NCI-H2107 (cell line): ENCODE measurements at regions not wholly inside any gene's neighbourhood (a gene's known extent, or its start where the extent isn't known, plus 50 kb on each side); places are given as distances from the start of the nearest gene placed in this dataset.

Experiments used
- DNase-seq: peaks from one replicate; lab custom pipeline; 2025; lab: John Stamatoyannopoulos, UW

DNA sequence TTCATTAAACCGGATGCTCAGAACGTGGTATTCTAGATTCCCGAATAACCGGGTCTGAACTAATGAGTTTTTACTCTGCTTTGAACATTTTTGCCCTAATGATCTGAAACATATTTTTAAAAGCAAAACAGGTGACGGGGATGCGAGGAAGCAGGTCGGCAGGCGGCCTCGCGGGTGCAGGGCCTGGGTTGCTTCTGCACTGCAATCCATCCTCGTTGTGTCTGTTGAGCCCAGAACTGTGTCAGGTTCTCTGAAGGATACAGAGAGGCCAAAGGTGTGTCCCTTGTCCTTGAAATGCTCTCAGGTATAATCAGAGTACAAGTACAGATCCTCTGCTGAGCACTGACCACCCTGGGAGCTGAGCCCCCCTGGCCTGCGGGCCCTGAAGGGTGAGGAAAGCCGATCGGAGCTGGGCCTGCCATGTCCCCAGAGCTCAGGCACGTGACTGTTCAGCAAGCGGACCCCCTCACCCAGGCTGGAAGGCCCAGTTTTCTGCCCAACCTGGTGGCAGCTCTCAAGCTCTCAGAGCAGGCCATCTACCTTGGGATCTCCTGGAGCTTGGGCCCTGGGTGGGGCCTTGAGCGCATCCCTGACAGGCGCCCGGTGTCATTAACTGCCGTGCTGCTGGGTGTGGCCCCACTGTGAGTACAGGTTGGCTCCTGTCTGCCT lies 151.8 kb downstream of the OLFM1 start:
- no peak for DNase-seq

GRCh38 chr9:135239769-135240141 lies 152.3 kb downstream of the OLFM1 start:
- DNase-seq, result no peak

DNA sequence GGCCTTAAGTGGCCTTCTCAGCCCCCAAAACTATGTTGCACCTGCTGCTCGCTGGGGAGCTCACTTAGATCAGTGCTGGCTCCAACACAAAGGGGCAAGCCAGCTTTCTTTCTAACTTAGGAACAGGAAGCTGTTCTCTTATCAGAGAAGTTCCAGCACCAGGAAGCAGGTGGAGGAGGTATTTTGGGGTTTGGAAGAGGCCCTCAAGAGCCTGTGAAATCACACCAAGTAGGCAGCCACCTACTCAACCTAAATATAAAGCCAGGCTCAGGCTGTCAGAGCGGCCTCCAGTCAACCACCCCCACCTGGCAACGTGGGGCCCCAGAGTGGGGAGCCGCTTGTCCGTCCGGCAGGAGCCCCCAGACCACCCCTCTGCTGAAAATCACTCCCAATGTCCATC lies 152.8 kb downstream of the OLFM1 start:
- DNase-seq, result no peak

- no peak for DNase-seq
These were observed 153.4 kb downstream of the OLFM1 start for GRCh38 chr9:135240871-135241311.

- no peak for DNase-seq
These were observed 154.0 kb downstream of the OLFM1 start for GRCh38 chr9:135241381-135242048.

GRCh38 chr9:135242049-135242396 lies 154.6 kb downstream of the OLFM1 start:
- no peak for DNase-seq

DNA sequence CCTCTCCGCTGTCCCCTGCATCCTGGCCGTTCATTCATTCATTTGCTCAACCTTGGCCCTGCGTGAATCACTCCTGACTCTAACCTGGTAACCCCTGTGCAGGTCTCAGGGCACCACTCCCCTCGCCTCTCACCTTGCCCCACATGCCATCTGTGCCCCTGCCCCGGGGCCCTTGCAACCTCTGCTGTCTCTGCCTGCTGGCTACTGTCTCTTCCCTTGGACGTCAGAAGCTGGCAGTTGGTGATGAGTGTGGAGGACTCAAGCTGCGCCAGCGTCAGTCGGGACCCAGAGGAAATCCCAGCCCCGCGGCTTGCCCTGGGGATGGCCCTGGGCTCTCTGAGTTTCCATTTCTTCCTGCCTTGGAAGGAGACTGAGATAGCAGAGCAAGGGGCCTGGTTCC lies 154.9 kb downstream of the OLFM1 start:
- no peak for DNase-seq

- DNase-seq, result no peak
These were observed 156.0 kb downstream of the OLFM1 start for GRCh38 chr9:135243201-135244190.

GRCh38 chr9:135244271-135245221 lies 157.1 kb downstream of the OLFM1 start:
- DNase-seq, result no peak

GRCh38 chr9:135245482-135246247 lies 158.2 kb downstream of the OLFM1 start:
- DNase-seq, result no peak

DNA sequence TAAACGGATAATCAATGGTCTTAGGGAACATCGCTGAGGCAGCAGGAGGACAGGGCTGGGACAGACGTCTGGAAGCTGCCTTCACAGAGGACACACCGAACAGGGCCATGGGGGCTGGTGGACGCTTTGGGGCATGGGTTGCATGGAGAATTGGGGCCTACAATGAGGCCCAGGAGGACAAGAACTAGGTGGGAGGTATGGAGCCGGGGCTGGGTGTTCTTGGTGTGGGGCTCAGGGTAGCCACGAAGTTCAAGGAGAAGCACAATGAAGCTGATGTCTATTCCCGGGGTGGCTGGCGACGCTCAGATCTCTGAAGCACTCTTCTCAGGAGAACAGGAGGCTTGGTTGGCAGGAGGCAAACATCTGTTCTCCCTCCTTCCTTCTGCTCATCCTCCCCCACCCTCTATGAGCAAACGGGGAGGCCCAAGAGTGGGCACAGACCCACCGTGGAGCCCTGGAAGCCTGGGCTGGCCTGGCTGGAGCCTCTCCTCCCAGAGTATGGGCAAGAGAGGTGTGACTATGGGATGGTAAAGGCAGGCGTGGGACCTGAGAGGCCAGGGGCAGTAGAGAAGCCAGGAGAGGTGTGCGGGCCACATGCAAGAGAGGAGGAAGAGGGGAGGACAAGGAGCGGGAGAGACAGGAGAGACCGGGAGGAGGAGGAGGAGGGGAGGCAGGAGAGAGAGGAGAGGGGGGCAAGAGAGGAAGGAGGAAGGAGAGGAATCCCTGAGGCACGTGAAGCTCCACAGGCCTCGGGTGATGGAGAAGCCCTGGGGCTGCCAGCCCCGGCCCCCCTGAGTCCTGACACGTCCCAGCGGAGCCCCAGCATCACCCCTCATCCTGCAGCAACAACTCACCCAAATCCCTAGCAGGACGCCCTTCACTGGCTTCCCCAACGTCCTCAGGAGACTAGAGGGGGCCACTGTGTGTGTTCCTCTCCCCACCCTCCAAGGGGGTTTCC lies 159.1 kb downstream of the OLFM1 start:
- no peak for DNase-seq

- no peak for DNase-seq
These were observed 159.9 kb downstream of the OLFM1 start for GRCh38 chr9:135247227-135247930.

DNA sequence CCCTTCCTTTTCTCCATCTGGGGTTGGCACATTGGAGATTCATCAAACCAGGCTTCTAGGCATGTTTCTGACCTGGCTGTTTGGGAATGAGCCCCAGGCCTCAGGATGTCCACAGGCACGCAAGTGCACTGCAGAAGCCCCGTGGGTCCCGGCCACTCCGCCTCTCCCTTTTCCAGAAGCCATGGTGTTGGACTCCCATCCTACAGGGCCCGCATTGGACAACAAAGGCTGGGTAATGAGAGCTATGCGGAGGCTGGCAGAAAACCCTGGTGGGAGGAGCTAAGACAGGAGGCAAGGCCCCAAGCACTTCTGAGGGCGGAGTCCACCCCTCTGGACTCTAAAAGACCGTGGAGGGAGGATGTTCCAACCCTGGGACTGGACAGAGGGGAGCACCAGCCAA lies 160.6 kb downstream of the OLFM1 start:
- DNase-seq, result no peak

DNA sequence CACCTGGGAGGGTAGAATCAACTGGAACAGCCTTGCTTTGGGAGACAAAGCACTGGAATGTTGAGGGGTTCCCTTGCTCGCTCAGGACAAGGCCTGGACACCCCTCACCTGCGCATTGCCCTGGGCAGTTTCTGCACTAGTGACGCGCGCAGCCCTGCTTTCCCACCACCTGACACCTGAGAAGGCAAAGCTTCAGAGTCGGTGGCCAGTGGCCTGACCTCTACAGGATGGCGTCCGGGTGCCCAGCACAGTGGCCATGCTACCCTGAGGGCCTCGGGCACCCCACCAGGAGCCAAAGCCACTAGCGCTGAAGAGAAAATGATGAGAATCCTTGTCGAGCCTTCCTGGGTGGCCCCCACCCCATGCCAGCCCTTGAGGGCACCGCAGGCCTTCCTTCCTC lies 161.3 kb downstream of the OLFM1 start:
- DNase-seq, result no peak

DNA sequence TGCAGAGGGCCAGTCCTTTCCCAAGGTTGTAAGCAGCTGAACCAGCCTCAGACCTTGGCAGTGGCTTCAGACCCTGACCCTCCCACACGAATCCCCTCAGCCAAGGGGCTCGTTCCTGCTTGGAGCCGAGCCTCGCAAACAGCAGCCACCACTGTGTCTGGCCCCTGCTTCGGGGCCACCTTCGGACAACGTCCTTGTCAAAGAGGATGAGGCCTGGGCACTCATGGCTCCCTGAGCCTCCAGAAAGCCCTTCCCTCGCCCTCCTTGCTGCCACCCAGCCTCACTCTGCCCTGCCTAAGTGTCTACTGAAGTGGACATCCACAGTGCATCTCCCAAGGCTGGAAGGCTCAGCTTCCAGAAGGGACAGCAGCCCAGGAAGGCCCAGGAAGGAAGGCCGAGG lies 161.7 kb downstream of the OLFM1 start:
- no peak for DNase-seq

GRCh38 chr9:135249711-135250110 lies 162.2 kb downstream of the OLFM1 start:
- no peak for DNase-seq

DNA sequence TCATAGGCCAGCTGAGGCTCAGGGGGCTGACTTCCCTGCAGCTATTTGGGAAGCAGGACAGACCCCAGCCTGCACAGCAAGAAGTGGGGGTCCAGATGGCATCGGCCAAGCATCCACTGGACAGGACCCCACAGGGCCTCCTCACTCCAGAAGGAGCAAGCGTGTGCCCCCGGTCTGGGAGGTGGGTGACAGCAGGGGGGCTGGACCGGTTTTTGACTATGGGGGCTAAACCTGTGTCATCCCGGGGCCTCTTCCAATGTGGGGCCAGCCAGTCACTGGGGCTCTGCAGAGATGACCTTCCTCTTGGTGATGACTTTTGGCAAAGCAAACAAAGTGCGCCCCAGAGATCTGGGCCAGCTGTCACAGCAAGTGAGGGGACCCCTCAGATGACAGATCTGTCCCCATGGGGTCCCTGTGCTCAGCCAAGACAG lies 163.9 kb downstream of the OLFM1 start:
- DNase-seq, result no peak

DNA sequence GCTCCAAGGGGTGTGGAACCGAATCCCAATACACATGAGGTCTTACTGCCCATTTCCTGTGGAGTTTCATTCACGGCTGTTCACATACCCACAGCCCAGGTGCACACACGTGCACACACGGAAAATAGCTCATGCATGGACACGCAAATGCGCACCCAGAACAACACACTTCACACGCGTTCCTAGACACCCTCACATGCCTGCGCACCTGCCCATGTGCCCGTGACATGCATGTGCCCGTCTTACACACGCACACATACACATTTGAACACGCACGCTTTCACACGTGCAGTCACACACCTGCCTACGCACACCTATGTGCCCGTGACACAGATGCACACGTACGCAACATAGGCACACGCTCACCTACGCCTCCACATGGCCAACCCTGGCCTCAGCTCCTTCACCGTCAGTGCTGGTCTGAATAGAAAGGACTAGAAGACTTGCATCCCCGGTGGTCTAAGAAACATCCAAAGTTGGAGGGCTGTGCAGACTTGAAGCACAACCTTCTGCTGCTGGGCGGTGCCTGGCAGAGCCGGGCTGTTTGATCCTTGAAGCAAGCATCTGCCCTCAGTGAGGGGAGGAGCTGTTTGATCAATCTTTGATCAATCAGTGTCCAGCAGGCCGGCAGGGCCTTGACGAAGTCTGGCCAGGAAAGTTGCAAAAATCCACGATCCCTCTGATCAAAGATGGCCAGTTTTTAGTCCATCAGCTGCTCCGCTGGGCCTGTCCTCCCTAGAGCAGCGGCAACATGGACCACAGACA lies 164.7 kb downstream of the OLFM1 start:
- no peak for DNase-seq
